SU-DHL-6 (cell line): ENCODE measurements at regions not wholly inside any gene's neighbourhood (a gene's known extent, or its start where the extent isn't known, plus 50 kb on each side); places are given as distances from the start of the nearest gene placed in this dataset.

Experiments used
- H2AFZ ChIP-seq: fragments of 200-600 bp; sonication (generic); 2 replicates; pipeline ENCODE4 v1.6.1; 2014; ENCODE audit warnings: low read depth, mild to moderate bottlenecking, moderate library complexity, mixed read lengths, antibody characterized with exemption, low read length; ENCODE audit not compliant: severe bottlenecking
- H3F3A ChIP-seq: fragments of 200-600 bp; shearing (Covaris generic); 2 replicates; pipeline ENCODE4 v1.6.0; 2016; ENCODE audit warnings: antibody characterized with exemption, mild to moderate bottlenecking; ENCODE audit not compliant: insufficient read depth
- H3K27ac ChIP-seq: fragments of 200-600 bp; sonication (generic); 2 replicates; pipeline ENCODE4 v1.5.1; 2016; ENCODE audit warnings: low read depth, mild to moderate bottlenecking, low read length, moderate library complexity, mixed read lengths
- H3K27me3 ChIP-seq: fragments of 200-600 bp; sonication (generic), shearing (Covaris generic); 2 replicates; pipeline ENCODE4 v1.6.0; 2014; ENCODE audit warnings: mild to moderate bottlenecking, low read length
- H3K36me3 ChIP-seq: fragments of 200-600 bp; sonication (generic); 2 replicates; pipeline ENCODE4 v1.6.1; 2014; ENCODE audit warnings: mild to moderate bottlenecking, low read length, mixed read lengths
- H3K4me2 ChIP-seq: fragments of 300-600, 200-600 bp; shearing (Covaris generic), sonication (generic); 2 replicates; pipeline ENCODE4 v1.6.0; 2014; ENCODE audit warnings: low read length, low read depth, mild to moderate bottlenecking; ENCODE audit not compliant: poor library complexity, severe bottlenecking
- H3K4me3 ChIP-seq: fragments of 200-600 bp; sonication (generic); 2 replicates; pipeline ENCODE4 v1.5.1; 2014; ENCODE audit warnings: antibody characterized with exemption, low read length, mild to moderate bottlenecking, mixed read lengths; ENCODE audit not compliant: insufficient read depth, poor library complexity, severe bottlenecking
- H3K79me2 ChIP-seq: fragments of 200-600 bp; sonication (generic); 2 replicates; pipeline ENCODE4 v1.6.1; 2014; ENCODE audit warnings: mild to moderate bottlenecking, low read length, moderate library complexity; ENCODE audit not compliant: insufficient read depth
- H3K9ac ChIP-seq: fragments of 200-600 bp; sonication (generic); 2 replicates; pipeline ENCODE4 v1.7.0; 2014; ENCODE audit warnings: mild to moderate bottlenecking, low read length
- H3K9me2 ChIP-seq: fragments of 200-600 bp; sonication (generic); replicated peaks from 2 replicates; pipeline ENCODE4 v1.6.1; 2014; ENCODE audit warnings: low read length; ENCODE audit not compliant: insufficient read depth
- H3K9me3 ChIP-seq: fragments of 200-600 bp; sonication (generic); 2 replicates; pipeline ENCODE4 v1.6.1; 2014; ENCODE audit warnings: low read length, mixed read lengths; ENCODE audit not compliant: insufficient read depth
- H4K20me1 ChIP-seq: fragments of 200-600 bp; sonication (generic); 2 replicates; pipeline ENCODE4 v1.6.1; 2014; ENCODE audit warnings: low read depth, mild to moderate bottlenecking, antibody characterized with exemption, low read length, moderate library complexity, mixed read lengths
- EZH2phosphoT487 ChIP-seq: fragments of 200-600 bp; sonication (generic), shearing (Covaris generic); conservative IDR thresholded peaks from 2 replicates; pipeline ENCODE4 v1.6.1; 2018; ENCODE audit warnings: mild to moderate bottlenecking, antibody characterized with exemption, low read length, moderate library complexity, mixed read lengths
- TF ChIP-seq, protein P1 (sequence below): fragments of 200-600 bp; sonication (generic); IDR thresholded peaks from one replicate; pipeline ENCODE4 v1.5.1; 2017; ENCODE audit warnings: antibody characterized with exemption, mild to moderate bottlenecking, low read length, moderate library complexity; ENCODE audit not compliant: insufficient read depth, poor library complexity, severe bottlenecking

DNA sequence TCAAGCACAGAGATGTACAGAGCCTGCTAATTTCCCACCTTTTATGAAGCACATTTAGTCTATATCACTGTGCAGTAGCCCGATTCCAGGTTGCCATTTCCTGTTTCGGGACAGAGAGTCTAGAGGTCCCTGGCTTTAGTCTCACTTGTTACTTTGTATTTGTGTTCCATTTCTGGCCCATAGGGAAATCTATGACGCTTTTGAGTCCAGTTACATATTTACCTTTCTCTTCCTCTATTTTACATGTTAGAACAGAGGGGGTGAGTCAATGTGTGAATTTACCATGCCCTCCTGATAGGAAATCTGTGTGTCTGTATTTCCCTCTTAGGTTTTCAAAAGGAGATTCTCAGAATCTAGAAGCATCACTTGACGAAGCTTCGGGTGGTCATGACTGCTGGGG is 227.1 kb upstream of the ZFHX3 start:
- Histone ChIP-seq H3K9me2 (no peaks in the 10 kb centered on the region), H3K4me3 (no peak overlapping the region), H3K79me2 (no peaks in the 10 kb centered on the region), H3K9ac (no peak overlapping the region), H2AFZ (no peak overlapping the region), H3K27me3 (no peaks in the 10 kb centered on the region), H3K27ac (no peak overlapping the region), H3F3A (no peaks in the 10 kb centered on the region), H3K4me2 (no peak overlapping the region), H4K20me1 (no peaks in the 10 kb centered on the region), H3K36me3 (no peaks in the 10 kb centered on the region), H3K9me3 (no peaks in the 10 kb centered on the region)
- TF ChIP-seq, protein P1, sequence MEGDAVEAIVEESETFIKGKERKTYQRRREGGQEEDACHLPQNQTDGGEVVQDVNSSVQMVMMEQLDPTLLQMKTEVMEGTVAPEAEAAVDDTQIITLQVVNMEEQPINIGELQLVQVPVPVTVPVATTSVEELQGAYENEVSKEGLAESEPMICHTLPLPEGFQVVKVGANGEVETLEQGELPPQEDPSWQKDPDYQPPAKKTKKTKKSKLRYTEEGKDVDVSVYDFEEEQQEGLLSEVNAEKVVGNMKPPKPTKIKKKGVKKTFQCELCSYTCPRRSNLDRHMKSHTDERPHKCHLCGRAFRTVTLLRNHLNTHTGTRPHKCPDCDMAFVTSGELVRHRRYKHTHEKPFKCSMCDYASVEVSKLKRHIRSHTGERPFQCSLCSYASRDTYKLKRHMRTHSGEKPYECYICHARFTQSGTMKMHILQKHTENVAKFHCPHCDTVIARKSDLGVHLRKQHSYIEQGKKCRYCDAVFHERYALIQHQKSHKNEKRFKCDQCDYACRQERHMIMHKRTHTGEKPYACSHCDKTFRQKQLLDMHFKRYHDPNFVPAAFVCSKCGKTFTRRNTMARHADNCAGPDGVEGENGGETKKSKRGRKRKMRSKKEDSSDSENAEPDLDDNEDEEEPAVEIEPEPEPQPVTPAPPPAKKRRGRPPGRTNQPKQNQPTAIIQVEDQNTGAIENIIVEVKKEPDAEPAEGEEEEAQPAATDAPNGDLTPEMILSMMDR, result no peak
- TF ChIP-seq EZH2phosphoT487, result no peak

- Histone ChIP-seq H3K9me2 (no peaks in the 10 kb centered on the region), H2AFZ (no peak overlapping the region), H3K27ac (no peak overlapping the region), H4K20me1 (no peaks in the 10 kb centered on the region), H3K9ac (no peak overlapping the region), H3K9me3 (no peaks in the 10 kb centered on the region), H3K4me2 (no peak overlapping the region), H3K79me2 (no peaks in the 10 kb centered on the region), H3K4me3 (no peak overlapping the region), H3K36me3 (no peaks in the 10 kb centered on the region), H3K27me3 (no peaks in the 10 kb centered on the region), H3F3A (no peaks in the 10 kb centered on the region)
- TF ChIP-seq, protein P1, result no peak
- no peak for TF ChIP-seq EZH2phosphoT487
Observed at GRCh38 chr16:73274140-73274539, 226.2 kb upstream of the ZFHX3 start.

DNA sequence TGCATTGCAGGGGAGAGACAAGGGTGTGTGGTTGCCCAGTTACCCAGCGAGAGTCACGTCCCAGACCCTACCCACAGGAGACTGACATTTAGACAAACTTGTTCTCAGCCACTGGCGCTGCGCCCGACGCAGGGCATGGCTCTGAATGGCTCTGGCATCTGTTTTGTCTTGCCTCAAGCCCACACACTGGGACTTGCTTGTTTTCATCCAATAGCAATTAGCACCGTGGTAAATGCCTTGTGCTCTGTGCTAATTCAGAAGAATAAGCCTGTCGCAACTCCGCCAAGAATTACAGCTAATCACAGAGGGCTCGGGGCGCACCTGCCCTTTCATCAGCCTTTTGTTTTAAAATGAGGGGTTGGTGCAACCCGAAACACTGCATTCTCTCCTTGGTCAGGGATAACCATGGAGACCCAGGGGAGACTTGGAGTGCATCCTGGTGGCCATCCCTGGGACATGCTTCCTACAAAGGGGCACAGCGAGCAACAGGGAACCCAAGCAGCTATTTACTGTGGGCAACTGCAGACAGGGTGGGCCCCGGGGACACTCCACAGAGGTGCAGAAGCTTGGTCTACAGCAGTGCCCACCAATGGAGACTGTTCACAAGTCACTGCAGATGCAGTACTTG is 220.6 kb upstream of the ZFHX3 start:
- Histone ChIP-seq H3F3A (no peaks in the 10 kb centered on the region), H3K4me3 (no peak overlapping the region), H3K27me3 (no peaks in the 10 kb centered on the region), H3K9me2 (no peaks in the 10 kb centered on the region), H3K36me3 (no peaks in the 10 kb centered on the region), H2AFZ (no peak overlapping the region), H3K79me2 (no peaks in the 10 kb centered on the region), H4K20me1 (no peaks in the 10 kb centered on the region), H3K4me2 (no peak overlapping the region), H3K9me3 (no peaks in the 10 kb centered on the region), H3K9ac (no peak overlapping the region), H3K27ac (no peak overlapping the region)
- TF ChIP-seq, protein P1, result no peak
- TF ChIP-seq EZH2phosphoT487, result no peak
